ENCODE measurements at regions not wholly inside any gene's neighbourhood (a gene's known extent, or its start where the extent isn't known, plus 50 kb on each side); places are given as distances from the start of the nearest gene placed in this dataset.
"Not testable (repeated sequence)": the region's sequence is repeated elsewhere in the genome, so short reads cannot be mapped to it uniquely, and the experiment has no call there.

- not testable (repeated sequence) for DNase-seq
Observed at GRCh38 chr3:176016203-176016602, 1157.1 kb downstream of the NAALADL2 start.

DNA sequence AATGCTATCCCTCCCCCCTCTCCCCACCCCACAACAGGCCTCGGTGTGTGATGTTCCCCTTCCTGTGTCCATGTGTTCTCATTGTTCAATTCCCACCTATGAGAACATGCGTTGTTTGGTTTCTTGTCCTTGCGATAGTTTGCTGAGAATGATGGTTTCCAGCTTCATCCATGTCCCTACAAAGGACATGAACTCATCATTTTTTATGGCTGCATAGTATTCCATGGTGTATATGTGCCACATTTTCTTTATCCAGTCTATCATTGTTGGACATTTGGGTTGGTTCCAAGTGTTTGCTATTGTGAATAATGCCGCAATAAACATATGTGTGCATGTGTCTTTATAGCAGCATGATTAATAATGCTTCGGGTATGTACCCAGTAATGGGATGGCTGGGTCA is 1156.1 kb downstream of the NAALADL2 start:
- not testable (repeated sequence) for DNase-seq

- DNase-seq: no peak
Observed at GRCh38 chr3:176009256-176009655, 1150.1 kb downstream of the NAALADL2 start.

DNA sequence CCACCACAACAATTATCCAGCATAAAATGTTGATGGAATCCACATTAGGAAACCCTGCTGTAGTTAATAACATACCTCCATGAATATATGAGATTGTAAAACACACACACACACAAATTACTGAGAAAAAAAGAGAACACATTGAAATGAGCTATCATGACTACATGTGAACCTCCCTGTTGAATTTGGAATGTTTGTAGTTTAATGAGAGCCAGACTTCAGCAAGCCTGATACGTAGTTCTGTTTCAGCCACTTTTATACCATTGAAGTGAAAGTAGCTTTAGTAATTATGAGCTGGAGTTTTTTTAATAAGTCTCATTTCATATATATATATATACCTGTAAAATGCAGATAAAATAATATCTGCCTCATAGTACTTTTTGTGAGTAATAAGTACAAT is 1146.4 kb downstream of the NAALADL2 start:
- no peak for DNase-seq

DNA sequence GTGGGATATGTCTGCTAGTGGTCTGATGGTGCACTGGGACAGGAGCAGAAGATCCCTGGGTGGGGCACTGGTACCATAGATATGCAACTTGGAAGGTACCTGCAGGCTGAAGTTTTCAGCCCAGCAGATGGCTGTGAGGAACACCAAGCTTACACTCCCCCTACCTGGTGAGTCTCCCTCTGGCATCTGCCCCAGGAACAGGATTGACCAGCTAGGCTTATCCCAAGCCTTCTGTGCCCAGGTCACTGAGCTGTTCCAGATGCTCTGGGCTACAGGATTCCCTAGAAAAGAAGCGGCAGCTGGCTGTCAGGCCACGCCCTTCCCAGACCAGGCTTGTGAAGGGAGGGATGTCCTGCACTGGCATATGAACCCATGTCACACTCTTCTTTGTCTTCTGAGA is 1130.0 kb downstream of the NAALADL2 start:
- DNase-seq: no peak

DNA sequence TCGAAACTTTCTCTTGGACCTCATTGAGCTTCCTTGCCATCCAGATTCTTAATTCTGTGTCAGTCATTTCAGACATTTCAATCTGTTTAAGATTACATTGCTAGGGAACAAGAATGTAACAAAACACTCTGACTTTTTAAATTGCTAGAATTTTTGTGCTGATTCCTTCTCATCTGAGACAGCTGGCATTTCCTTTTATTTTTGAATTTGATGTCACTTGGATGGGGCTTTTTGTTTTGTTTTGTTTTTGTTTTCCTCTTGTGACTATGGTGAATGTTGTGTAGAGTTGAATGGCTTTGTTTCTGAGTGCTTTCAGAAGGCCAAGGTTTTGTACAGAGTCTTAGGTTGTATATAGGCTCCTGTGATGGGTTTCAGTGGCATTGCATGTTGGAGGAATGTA is 1129.3 kb downstream of the NAALADL2 start:
- no peak for DNase-seq

GRCh38 chr3:175985781-175986180 is 1126.6 kb downstream of the NAALADL2 start:
- DNase-seq: no peak

- no peak for DNase-seq
Observed at GRCh38 chr3:175983379-175983778, 1124.2 kb downstream of the NAALADL2 start.

GRCh38 chr3:175980486-175981090 is 1121.5 kb downstream of the NAALADL2 start:
- DNase-seq: no peak

- no peak for DNase-seq
Observed at GRCh38 chr3:175977968-175978752, 1119.0 kb downstream of the NAALADL2 start.

DNA sequence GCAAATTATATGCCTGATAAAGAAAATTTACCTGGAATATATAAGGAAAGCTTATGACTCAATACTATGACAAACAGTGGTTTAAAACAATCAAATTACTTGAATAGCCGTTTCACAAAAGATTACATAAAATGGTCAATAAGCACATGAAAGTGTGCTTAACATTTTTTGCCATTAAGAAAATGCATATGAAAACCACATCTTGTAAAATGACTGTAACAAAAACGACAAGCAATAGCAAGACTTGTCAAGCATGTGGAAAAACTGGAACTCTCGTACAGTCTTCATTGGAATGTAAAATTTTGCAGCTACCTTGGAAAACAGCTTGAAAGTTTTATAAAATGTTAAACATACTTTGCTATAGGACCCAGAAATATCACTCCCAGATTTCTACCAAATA is 1110.3 kb downstream of the NAALADL2 start:
- DNase-seq: no peak

GRCh38 chr3:175965036-175965435 is 1105.9 kb downstream of the NAALADL2 start:
- DNase-seq: no peak

- no peak for DNase-seq
Observed at GRCh38 chr3:175957427-175957826, 1098.3 kb downstream of the NAALADL2 start.

DNA sequence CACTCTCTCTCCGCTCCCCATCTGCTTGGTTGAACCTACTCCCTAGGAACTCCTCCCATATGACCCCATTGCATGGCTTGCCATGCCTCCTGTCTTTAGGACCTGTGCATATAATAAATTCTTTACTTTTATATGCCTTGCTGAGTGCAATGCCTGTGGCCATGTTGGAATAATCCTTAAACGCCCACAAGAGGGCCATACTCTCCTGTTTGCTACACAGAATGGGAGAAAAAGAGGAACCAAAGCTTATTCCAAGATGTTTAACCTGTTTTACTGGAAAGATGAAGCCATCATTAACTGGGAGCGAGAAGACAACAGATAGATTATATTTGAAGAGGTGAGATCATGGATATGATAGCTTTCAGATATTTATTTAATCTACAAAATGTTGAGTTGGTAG is 1097.8 kb downstream of the NAALADL2 start:
- DNase-seq: no peak

DNA sequence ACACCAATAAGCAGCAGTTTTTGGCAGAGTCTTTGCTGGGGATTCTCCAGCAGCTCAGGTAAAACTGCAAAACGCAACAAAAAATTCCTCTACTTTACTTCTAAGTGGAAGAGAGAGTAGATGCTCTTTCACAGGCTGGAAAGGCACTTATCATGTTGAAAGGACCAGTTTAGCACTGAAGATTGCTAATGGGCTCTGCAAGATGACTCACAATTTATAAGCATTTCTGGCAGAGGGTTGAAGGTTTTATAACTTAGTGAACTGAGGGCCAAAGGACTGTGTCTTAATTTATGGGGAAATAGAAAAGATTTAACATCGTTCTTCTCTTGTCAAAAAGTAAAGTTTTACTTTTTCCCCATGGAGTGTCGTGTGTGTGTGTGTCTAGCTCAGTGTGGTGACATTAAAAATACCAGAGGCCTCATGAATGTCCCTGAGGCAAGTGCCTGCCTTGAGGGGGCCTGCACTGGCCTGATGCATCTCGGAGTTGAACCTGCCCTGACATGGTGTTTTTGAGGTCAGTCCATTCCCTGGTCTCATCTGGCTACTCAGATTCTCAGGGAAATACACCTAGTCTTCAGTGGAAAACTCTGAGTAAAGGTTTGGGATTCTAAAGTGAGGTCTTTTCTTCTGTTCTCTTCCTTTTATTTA is 1092.0 kb downstream of the NAALADL2 start:
- DNase-seq: no peak

- no peak for DNase-seq
Observed at GRCh38 chr3:175948041-175948440, 1088.9 kb downstream of the NAALADL2 start.

DNA sequence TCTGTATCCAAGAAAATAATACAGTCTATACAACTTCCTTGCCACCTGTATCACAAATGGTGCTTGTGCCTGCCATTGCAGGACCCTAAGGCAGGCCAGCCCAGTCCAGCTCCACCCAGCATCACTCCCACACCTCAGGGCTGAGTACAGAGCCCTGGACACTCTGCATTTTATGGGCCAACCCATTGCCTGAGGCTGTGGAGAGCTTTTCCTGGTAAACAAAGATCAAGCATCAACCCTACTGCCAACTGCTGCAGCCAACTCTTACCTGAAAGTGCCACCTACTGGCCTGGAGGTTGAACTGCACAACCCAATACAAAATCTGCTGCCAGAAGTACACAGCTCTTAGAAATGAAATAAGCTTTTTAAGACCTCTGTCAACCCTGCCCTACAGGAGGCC is 1082.2 kb downstream of the NAALADL2 start:
- no peak for DNase-seq

GRCh38 chr3:175940881-175941280 is 1081.7 kb downstream of the NAALADL2 start:
- DNase-seq: no peak

DNA sequence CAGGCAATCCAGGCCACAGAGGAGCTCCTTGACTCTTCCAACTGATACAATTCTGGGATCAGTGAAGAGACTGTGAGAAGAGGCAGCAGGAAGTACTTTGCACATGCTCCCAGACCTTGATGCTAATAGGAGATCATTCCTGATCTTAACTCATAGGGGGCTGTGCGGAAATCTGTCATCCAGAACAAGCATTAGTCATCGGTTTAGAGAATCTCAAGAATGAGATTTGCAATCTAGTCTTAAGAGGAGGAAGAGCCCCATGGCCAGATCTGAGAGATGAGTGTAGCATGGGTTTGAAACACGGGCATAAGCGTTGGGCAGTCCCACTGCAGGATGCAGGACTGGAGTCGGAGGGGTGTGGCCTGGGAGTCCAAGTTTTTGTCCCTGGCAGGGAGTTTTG is 1081.1 kb downstream of the NAALADL2 start:
- DNase-seq: no peak

GRCh38 chr3:175937367-175937766 is 1078.2 kb downstream of the NAALADL2 start:
- not testable (repeated sequence) for DNase-seq

GRCh38 chr3:175932586-175932985 is 1073.5 kb downstream of the NAALADL2 start:
- no peak for DNase-seq

DNA sequence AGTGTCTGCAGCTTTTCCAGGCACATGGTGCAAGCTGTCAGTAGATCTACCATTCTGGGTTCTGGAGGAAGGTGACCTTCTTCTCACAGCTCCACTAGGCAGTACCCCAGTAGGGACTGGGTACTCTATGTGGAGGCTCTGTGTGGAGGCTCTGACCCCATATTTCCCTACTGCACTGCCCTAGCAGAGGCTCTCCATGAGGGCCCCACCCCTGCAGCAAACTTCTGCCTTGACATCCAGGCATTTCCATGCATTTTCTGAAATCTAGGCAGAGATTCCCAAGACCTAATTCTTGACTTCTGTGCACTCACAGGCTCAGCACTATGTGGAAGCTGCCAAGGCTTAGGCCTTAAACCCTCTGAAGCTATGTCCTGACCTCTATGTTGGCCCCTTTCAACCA is 1060.0 kb downstream of the NAALADL2 start:
- DNase-seq: no peak

GRCh38 chr3:175916191-175916934 is 1057.2 kb downstream of the NAALADL2 start:
- no peak for DNase-seq

Measured in CD4-positive, alpha-beta T cell treated with Interleukin-4 for 1 hour (primary cell).